ENCODE measurements at regions not wholly inside any gene's neighbourhood (a gene's known extent, or its start where the extent isn't known, plus 50 kb on each side); places are given as distances from the start of the nearest gene placed in this dataset.
"Not testable (repeated sequence)": the region's sequence is repeated elsewhere in the genome, so short reads cannot be mapped to it uniquely, and the experiment has no call there.

DNA sequence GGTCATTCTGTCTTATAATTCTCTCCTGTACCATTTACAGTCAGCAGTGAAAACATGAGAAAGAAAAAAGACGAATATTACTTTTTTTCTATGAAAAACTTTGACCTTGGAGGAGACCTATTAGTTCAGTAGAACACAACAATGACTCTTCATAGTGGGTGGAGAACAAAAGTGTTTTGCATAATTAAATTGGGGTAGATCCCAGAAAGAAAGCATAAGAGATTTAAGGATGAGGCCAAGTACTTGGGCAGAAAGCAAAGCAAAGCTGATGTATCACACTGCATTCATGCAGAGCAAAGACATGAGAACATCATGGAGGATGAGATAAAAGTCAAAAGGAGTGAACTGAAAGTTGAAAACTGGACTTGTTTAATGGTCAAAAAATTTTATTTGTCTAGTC is 1273.4 kb downstream of the ROBO2 start:
- no peak for DNase-seq (ENCODE audit: low read depth)

- DNase-seq (ENCODE audit: low read depth): no peak
These were observed 1274.4 kb downstream of the ROBO2 start for GRCh38 chr3:78314327-78314726.

- no peak for DNase-seq (ENCODE audit: low read depth)
These were observed 1277.9 kb downstream of the ROBO2 start for GRCh38 chr3:78317774-78318173.

DNA sequence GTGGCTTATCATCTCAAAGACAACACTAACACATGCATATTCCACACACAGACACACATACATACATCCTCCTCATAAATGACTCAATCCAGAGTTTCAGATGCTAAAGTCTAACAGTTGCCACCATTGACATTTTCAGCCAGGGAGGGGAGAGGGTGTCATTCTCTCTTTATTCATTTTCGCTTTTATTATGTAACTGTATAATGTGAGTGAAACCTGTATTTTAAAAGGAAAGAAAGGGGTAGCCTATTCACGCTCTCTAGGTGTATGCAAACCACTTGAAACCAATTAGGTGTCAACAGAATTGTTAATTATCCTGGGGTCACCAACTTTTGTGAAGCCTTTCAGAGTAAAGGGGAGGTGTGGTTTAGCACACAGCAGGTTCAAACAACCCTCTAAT is 1282.9 kb downstream of the ROBO2 start:
- DNase-seq (ENCODE audit: low read depth): no peak

- no peak for DNase-seq (ENCODE audit: low read depth)
These were observed 1297.9 kb downstream of the ROBO2 start for GRCh38 chr3:78337801-78338211.

DNA sequence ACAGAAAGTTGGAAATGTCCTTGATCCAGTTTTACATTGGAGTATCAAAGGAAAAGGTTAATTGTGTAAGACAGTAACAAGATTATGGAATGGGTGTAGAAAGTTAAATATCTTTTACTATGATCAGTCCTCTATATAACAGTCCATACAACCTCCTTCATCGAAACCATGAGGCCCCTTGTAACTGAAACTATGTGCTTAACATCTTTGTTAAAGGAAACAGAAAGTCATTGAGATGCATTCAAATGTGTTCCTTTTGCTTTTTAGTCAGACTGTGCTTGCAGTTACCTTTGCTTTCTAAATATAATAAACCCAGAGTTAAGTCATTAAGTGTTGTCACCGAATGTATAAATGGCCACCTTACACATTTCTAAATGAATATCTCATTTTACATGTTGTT is 1298.5 kb downstream of the ROBO2 start:
- DNase-seq (ENCODE audit: low read depth): no peak

DNA sequence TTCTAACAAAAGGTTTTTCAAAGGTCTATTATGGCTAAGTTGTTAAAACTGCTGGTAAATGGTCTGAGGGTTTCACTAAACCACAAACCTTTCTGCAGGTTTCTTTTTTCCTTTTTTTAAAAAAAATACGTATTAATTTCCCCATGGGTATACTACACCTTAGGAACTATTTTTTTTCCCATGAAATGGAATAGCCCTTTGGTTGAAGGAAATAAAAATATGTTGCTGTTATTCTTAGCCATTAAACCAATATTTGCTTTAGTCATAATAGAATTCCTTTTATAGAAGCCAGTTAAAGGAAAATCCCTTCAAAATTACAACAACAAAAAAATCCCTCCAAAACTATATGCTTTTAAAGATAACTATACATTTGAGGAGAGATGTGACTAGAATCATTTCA is 1303.3 kb downstream of the ROBO2 start:
- no peak for DNase-seq (ENCODE audit: low read depth)

DNA sequence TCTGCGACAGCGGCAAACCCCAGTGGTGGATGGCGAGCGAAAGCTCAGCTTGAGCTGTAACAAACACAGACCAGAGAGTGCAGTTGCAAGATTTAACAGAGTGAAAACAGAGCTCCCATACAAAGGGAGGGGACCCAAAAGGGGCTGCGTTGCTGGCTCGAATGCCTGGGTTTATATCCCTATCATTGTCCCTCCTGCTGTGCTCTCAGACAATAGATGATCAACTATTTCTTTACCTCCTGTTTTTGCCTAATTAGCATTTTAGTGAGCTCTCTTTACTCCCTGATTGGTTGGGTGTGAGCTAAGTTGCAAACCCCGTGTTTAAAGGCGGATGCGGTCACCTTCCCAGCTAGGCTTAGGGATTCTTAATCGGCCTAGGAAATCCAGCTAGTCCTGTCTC is 1304.4 kb downstream of the ROBO2 start:
- DNase-seq (ENCODE audit: low read depth): not testable (repeated sequence)

DNA sequence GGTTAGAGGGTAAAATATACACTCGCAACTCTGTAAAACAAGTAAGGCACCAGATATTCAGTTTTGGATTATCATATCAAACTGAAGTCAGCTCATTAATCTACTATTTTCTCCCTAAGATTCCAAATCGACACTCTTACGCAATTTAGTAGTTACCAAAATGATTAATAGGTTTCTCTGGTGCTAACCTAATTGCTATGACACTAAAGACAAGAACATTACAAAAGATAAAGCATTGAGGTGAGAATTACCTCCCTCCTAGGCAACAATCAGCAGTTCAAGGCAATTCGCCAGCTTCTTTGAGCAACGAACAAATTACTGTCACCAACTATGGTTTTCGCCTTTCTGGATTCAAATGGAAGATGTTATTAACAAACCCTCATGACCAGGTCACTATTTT is 1305.0 kb downstream of the ROBO2 start:
- DNase-seq (ENCODE audit: low read depth): no peak

DNA sequence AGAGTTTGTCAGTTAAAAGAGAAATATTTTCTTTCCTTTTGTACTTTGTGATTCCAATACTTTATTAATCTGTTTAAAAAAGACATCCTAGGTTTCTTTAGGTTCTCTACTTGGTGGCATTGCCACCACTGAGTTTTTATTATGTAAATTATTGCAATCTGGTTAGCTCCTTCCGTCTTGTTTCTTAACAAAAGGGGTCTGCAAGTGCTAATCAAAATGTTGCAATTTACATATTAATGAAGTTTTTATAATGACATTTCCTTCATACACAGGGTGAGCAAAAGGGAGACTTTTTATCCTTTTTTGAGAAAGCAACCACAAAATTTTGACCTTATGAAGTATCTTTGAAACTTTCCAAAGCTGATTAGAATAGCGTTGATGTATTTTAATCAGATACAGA is 1307.3 kb downstream of the ROBO2 start:
- no peak for DNase-seq (ENCODE audit: low read depth)

DNA sequence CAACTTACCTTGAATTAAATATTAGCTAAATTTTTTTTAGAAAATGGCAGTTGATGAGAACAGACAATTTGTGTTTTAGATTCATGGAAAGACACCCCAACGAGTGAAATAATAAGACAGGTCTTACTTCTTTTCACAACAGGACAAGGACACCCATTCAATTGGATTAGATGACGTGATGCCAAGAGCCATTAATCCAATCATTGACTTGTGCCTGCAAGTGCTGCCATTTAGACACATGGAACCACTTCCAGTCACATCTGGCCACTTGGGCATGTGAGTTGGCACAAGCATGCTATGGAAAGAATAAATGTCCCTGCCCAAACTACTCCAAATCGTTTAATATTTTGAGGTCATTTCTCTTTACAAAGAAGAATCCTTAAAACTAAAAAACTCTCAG is 1308.8 kb downstream of the ROBO2 start:
- no peak for DNase-seq (ENCODE audit: low read depth)

DNA sequence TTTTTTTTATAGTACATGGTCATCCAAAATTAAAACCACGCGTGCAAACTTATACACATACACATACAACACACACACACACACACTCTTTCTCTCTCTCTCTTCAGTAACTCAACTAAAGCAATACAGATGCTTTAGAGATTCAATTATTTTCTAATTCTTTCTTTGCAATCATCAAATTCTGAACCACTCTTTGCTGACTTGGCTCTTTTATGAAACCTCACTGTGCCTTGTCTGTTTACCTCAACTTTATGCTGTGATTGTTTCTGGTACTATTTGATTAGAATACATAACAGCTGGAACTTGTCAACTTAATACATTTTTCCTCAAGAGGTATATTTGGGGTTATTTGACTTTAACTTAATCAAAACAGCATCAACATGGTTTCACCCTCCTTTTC is 1309.7 kb downstream of the ROBO2 start:
- no peak for DNase-seq (ENCODE audit: low read depth)

DNA sequence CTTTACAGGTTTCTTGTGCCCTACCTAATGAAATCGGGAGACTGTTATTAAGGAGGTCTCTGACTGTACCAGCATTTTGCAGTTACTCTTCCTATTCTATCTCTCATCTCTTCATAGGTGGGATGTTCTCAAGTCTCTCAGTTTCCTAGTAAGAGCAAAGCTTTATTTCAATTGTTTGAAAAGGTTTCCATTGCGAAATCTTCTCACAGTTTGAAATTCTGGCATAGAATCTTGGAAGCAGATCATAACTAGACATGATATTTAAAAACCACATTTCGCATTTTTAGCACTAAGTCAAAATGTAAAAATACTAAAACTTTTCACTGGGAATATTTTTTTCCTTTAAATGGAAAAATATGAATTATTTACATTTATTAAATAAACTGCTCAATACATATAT is 1311.4 kb downstream of the ROBO2 start:
- DNase-seq (ENCODE audit: low read depth): no peak

DNA sequence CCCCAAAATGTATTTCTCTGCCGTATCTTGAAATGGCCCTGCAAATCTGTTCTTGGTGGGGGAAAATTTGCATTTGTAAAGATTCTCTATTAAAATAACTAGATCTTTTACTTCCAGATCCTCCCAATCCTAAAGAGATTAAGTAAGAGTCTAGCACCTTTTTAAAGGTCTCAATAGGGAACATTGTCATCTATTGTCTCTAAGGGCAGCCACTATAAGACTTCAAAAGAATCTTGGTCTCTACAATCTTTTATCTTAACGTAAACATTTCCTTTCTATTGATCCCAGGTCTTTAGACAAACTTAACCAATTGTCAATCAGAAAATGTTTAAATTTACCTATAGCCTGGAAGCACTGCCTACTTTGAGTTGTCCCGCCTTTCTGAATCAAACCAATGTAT is 1313.3 kb downstream of the ROBO2 start:
- DNase-seq (ENCODE audit: low read depth): no peak

DNA sequence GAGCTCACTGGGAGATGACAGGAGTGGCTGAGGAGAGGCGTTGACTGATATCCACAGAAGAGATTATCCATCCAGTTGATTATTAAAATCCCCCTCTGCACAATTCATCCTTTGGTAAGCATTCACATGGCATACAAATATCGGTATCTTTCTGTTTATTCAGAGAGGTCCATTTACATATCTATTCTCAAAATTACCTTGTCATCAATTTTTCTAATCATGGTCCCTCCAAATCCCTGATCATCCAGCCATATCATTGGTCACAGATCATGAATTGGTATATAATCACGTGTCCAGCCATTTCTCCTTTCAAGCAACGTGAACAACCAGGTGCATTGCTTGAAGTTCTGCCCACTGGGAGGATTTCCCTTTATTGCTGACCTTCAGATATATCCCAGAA is 1321.0 kb downstream of the ROBO2 start:
- no peak for DNase-seq (ENCODE audit: low read depth)

DNA sequence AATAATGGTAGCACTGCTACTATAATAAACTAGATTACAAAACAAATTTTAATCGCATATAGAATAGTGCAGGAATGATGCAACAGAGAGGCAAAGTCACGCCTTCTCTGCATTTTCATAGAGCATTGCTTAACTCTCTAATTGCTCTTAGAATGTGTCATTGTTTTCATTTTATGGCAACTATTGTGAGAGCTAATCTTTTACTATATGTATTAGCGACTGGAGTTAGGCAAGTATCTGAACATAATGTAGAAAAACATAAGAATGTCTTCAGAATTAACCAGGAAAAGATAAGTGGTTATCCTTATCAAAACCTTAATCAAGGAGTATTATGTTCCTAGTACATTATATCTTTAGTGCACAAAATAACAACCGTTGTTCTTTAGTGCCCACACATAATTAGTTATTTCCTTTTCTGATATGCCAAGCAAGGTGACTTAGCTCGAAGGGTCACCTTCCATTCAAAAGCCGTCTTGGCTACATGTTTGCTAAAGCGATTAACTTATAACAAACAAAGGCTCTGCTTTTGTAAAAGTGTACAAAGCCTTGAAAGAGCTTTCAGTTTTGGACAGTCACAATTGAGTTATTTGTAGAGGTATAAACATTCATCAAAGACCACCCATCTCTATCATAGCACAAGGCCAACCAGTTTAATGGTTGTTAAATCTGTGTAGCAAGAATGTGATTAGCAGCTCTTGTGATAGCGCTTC is 1328.9 kb downstream of the ROBO2 start:
- no peak for DNase-seq (ENCODE audit: low read depth)

GRCh38 chr3:78390221-78390620 is 1350.3 kb downstream of the ROBO2 start:
- DNase-seq (ENCODE audit: low read depth): no peak

DNA sequence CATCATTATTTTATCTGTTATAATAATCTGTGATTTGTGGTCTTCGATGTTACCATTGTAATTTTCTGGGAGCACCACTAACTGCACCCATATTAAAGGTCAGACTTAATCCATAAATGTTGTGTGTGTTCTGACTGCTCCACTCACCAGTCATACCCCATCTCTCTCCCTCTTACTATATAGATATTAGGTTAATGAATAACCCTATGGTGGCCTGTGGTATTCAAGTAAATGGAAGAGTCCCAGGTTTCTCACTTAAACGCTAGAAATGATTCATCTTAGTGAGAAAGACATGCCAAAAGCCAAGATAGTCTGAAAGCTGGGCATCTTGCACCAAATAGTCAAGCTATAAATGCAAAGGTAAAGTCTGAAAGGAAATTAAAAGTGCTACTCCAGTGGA is 1358.5 kb downstream of the ROBO2 start:
- no peak for DNase-seq (ENCODE audit: low read depth)

DNA sequence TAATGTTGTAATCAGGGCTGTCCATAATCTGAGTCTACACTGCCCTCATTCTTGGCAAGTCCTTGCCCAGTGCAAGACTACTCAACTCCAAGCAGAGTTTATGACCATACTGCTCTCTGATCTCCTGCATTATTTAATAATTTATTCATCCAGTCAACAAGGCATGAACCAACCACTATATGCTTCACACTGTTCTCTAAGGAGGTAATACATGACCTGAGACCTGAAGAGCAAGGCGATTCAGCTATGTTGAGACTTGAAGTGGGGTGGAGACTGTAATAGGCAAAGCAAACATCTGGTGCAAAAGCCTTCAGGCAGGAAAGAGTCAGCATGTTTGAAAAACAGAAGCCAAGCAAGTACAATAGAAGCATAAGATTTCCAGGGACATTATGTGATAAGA is 1362.8 kb downstream of the ROBO2 start:
- no peak for DNase-seq (ENCODE audit: low read depth)

- DNase-seq (ENCODE audit: low read depth): no peak
These were observed 1362.1 kb downstream of the ROBO1 start for GRCh38 chr3:78405745-78406144.

- DNase-seq (ENCODE audit: low read depth): no peak
These were observed 1361.4 kb downstream of the ROBO1 start for GRCh38 chr3:78406396-78406795.

DNA sequence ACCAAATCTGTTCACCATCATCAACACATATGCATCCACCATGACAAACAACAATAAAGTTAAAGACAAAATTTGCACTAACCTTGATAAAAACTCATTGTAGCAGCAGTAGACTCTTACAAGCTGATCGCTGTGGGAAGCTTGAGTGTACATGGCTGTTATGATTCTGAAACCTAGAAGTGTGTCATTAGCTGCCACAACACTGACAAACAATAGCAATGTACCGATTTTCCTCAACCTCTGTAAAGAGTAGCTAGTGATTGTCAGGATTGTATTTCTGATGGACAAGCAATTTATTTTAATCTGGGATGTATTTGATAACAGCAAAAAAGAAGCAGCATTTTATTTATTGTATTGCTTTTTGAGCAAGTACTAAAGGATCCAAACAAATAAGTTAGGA is 1357.7 kb downstream of the ROBO1 start:
- no peak for DNase-seq (ENCODE audit: low read depth)

GRCh38 chr3:78414261-78414660 is 1353.5 kb downstream of the ROBO1 start:
- no peak for DNase-seq (ENCODE audit: low read depth)

GRCh38 chr3:78420611-78421010 is 1347.2 kb downstream of the ROBO1 start:
- no peak for DNase-seq (ENCODE audit: low read depth)
